ENCODE measurements at regions not wholly inside any gene's neighbourhood (a gene's known extent, or its start where the extent isn't known, plus 50 kb on each side); places are given as distances from the start of the nearest gene placed in this dataset.

GRCh38 chr21:18705971-18706370, 302.4 kb upstream of the TMPRSS15 start:
- H2BK12ac ChIP-seq (ENCODE audit: low read length in 2 of 2), result no peak overlapping the region
- H2AK5ac ChIP-seq (ENCODE audit: low read length, severe bottlenecking), result no peak overlapping the region
- WGBS, result 56% methylated on average over 3 of the region's 3 CpGs
- H3K18ac ChIP-seq (ENCODE audit: low read depth in 1 of 2, low read length in 2 of 2), result no peak overlapping the region
- no peak overlapping the region for H3K4me2 ChIP-seq (ENCODE audit: low read length, poor library complexity, severe bottlenecking)
- H4K91ac ChIP-seq (ENCODE audit: low read length), result no peak overlapping the region
- no peak overlapping the region for H2BK5ac ChIP-seq (ENCODE audit: low read depth, low read length, poor library complexity, severe bottlenecking)
- no peaks in the 10 kb centered on the region for H3K79me1 ChIP-seq (replicated peaks; ENCODE audit: low read length, poor library complexity, severe bottlenecking)
- no peak overlapping the region for H4K8ac ChIP-seq (ENCODE audit: low read length)
- no peaks in the 10 kb centered on the region for H3K4me1 ChIP-seq (ENCODE audit: control insufficient read depth, insufficient read depth, low read depth, low read length)
- H3K9me3 ChIP-seq (ENCODE audit: control insufficient read depth, low read length), result peaks cover under 1% of the 10 kb centered on the region
- H3K14ac ChIP-seq (ENCODE audit: low read length in 2 of 2), result no peak overlapping the region
- no peak overlapping the region for H2BK120ac ChIP-seq (ENCODE audit: low read depth, low read length)
- no peak overlapping the region for H3K27ac ChIP-seq (ENCODE audit: low read length, poor library complexity, severe bottlenecking)
- no peaks in the 10 kb centered on the region for H3K36me3 ChIP-seq (ENCODE audit: control insufficient read depth in 1 of 2, insufficient read depth in 2 of 2, low read depth in 1 of 2, low read length in 2 of 2)
- no peak for DNase-seq
- H3K27me3 ChIP-seq (ENCODE audit: control insufficient read depth in 1 of 2, insufficient read depth in 1 of 2, low read length in 2 of 2), result no peaks in the 10 kb centered on the region
- no peak overlapping the region for H2AFZ ChIP-seq (ENCODE audit: low read depth, low read length)
- no peak overlapping the region for H3K23ac ChIP-seq (ENCODE audit: low read length in 2 of 2)
- no peak overlapping the region for H3K9ac ChIP-seq (ENCODE audit: low read length)
- H3K4ac ChIP-seq (ENCODE audit: low read depth in 1 of 2, low read length in 2 of 2), result no peak overlapping the region
- no peak overlapping the region for H2BK15ac ChIP-seq (ENCODE audit: low read depth, poor library complexity, severe bottlenecking)
- H3K4me3 ChIP-seq (ENCODE audit: insufficient read depth in 1 of 2, low read depth in 1 of 2, low read length in 2 of 2), result no peak overlapping the region

DNA sequence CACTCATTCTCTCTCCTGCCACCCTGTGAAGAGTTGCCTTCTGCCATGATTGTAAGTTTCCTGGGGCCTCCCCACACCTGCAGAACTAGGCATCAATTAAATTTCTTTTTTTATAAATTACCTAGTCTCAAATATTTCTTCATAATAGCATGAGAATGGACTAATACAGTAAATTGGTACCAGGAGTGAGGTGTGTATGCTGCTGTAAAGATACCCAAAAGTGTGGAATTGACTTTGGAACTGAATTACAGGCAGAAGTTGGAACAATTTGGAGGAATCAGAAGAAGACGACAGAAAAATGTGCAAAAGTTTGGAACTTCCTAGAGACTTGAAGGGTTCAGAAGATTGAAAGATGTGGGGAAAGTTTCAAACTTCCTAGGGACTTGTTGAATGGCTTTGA, 308.1 kb upstream of the TMPRSS15 start:
- no peak overlapping the region for H3K4me3 ChIP-seq (ENCODE audit: insufficient read depth in 1 of 2, low read depth in 1 of 2, low read length in 2 of 2)
- no peak overlapping the region for H4K8ac ChIP-seq (ENCODE audit: low read length)
- H2BK5ac ChIP-seq (ENCODE audit: low read depth, low read length, poor library complexity, severe bottlenecking), result no peak overlapping the region
- no peak overlapping the region for H2BK15ac ChIP-seq (ENCODE audit: low read depth, poor library complexity, severe bottlenecking)
- no peak overlapping the region for H3K18ac ChIP-seq (ENCODE audit: low read depth in 1 of 2, low read length in 2 of 2)
- no peaks in the 10 kb centered on the region for H3K79me1 ChIP-seq (replicated peaks; ENCODE audit: low read length, poor library complexity, severe bottlenecking)
- H3K9me3 ChIP-seq (ENCODE audit: control insufficient read depth, low read length), result peaks cover 9% of the 10 kb centered on the region
- H3K4ac ChIP-seq (ENCODE audit: low read depth in 1 of 2, low read length in 2 of 2), result no peak overlapping the region
- H3K4me1 ChIP-seq (ENCODE audit: control insufficient read depth, insufficient read depth, low read depth, low read length), result no peaks in the 10 kb centered on the region
- 71% methylated on average over 1 of the region's 1 CpG for WGBS
- H2BK12ac ChIP-seq (ENCODE audit: low read length in 2 of 2), result no peak overlapping the region
- no peak overlapping the region for H2BK120ac ChIP-seq (ENCODE audit: low read depth, low read length)
- no peak overlapping the region for H3K23ac ChIP-seq (ENCODE audit: low read length in 2 of 2)
- DNase-seq, result no peak
- H4K91ac ChIP-seq (ENCODE audit: low read length), result no peak overlapping the region
- no peaks in the 10 kb centered on the region for H3K36me3 ChIP-seq (ENCODE audit: control insufficient read depth in 1 of 2, insufficient read depth in 2 of 2, low read depth in 1 of 2, low read length in 2 of 2)
- H2AK5ac ChIP-seq (ENCODE audit: low read length, severe bottlenecking), result no peak overlapping the region
- no peaks in the 10 kb centered on the region for H3K27me3 ChIP-seq (ENCODE audit: control insufficient read depth in 1 of 2, insufficient read depth in 1 of 2, low read length in 2 of 2)
- H3K9ac ChIP-seq (ENCODE audit: low read length), result no peak overlapping the region
- H3K4me2 ChIP-seq (ENCODE audit: low read length, poor library complexity, severe bottlenecking), result no peak overlapping the region
- H3K27ac ChIP-seq (ENCODE audit: low read length, poor library complexity, severe bottlenecking), result no peak overlapping the region
- H3K14ac ChIP-seq (ENCODE audit: low read length in 2 of 2), result no peak overlapping the region
- no peak overlapping the region for H2AFZ ChIP-seq (ENCODE audit: low read depth, low read length)

- no peak overlapping the region for H2BK12ac ChIP-seq (ENCODE audit: low read length in 2 of 2)
Observed at GRCh38 chr21:18715606-18716005, 312.0 kb upstream of the TMPRSS15 start.

GRCh38 chr21:18716578-18717138, 313.1 kb upstream of the TMPRSS15 start:
- 71% methylated on average over 1 of the region's 5 CpGs for WGBS
- no peak overlapping the region for H2BK5ac ChIP-seq (ENCODE audit: low read depth, low read length, poor library complexity, severe bottlenecking)
- no peak overlapping the region for H3K9ac ChIP-seq (ENCODE audit: low read length)

More at GRCh38 chr21:18715606-18716005, 312.0 kb upstream of the TMPRSS15 start:
- H4K91ac ChIP-seq (ENCODE audit: low read length), result no peak overlapping the region
- H3K9me3 ChIP-seq (ENCODE audit: control insufficient read depth, low read length), result peaks cover 9% of the 10 kb centered on the region
- no peaks in the 10 kb centered on the region for H3K4me1 ChIP-seq (ENCODE audit: control insufficient read depth, insufficient read depth, low read depth, low read length)
- H3K4me2 ChIP-seq (ENCODE audit: low read length, poor library complexity, severe bottlenecking), result no peak overlapping the region
- H3K36me3 ChIP-seq (ENCODE audit: control insufficient read depth in 1 of 2, insufficient read depth in 2 of 2, low read depth in 1 of 2, low read length in 2 of 2), result no peaks in the 10 kb centered on the region
- no peaks in the 10 kb centered on the region for H3K79me1 ChIP-seq (replicated peaks; ENCODE audit: low read length, poor library complexity, severe bottlenecking)
- no peak overlapping the region for H3K23ac ChIP-seq (ENCODE audit: low read length in 2 of 2)
- no peak overlapping the region for H2BK5ac ChIP-seq (ENCODE audit: low read depth, low read length, poor library complexity, severe bottlenecking)
- H3K18ac ChIP-seq (ENCODE audit: low read depth in 1 of 2, low read length in 2 of 2), result no peak overlapping the region
- 74% methylated on average over 2 of the region's 3 CpGs for WGBS
- H3K27ac ChIP-seq (ENCODE audit: low read length, poor library complexity, severe bottlenecking), result no peak overlapping the region
- H3K14ac ChIP-seq (ENCODE audit: low read length in 2 of 2), result no peak overlapping the region
- H4K8ac ChIP-seq (ENCODE audit: low read length), result no peak overlapping the region
- H2AFZ ChIP-seq (ENCODE audit: low read depth, low read length), result no peak overlapping the region
- H3K4me3 ChIP-seq (ENCODE audit: insufficient read depth in 1 of 2, low read depth in 1 of 2, low read length in 2 of 2), result no peak overlapping the region
- no peak overlapping the region for H2BK15ac ChIP-seq (ENCODE audit: low read depth, poor library complexity, severe bottlenecking)
- DNase-seq, result no peak
- no peak overlapping the region for H2BK120ac ChIP-seq (ENCODE audit: low read depth, low read length)
- no peak overlapping the region for H2AK5ac ChIP-seq (ENCODE audit: low read length, severe bottlenecking)
- H3K4ac ChIP-seq (ENCODE audit: low read depth in 1 of 2, low read length in 2 of 2), result no peak overlapping the region
- no peak overlapping the region for H3K9ac ChIP-seq (ENCODE audit: low read length)
- H3K27me3 ChIP-seq (ENCODE audit: control insufficient read depth in 1 of 2, insufficient read depth in 1 of 2, low read length in 2 of 2), result no peaks in the 10 kb centered on the region

More at GRCh38 chr21:18716578-18717138, 313.1 kb upstream of the TMPRSS15 start:
- H3K36me3 ChIP-seq (ENCODE audit: control insufficient read depth in 1 of 2, insufficient read depth in 2 of 2, low read depth in 1 of 2, low read length in 2 of 2), result no peaks in the 10 kb centered on the region
- H3K4me3 ChIP-seq (ENCODE audit: insufficient read depth in 1 of 2, low read depth in 1 of 2, low read length in 2 of 2), result no peak overlapping the region
- no peak overlapping the region for H3K23ac ChIP-seq (ENCODE audit: low read length in 2 of 2)
- no peaks in the 10 kb centered on the region for H3K79me1 ChIP-seq (replicated peaks; ENCODE audit: low read length, poor library complexity, severe bottlenecking)
- no peak overlapping the region for H4K8ac ChIP-seq (ENCODE audit: low read length)
- no peak overlapping the region for H2BK120ac ChIP-seq (ENCODE audit: low read depth, low read length)
- peaks cover 5% of the 10 kb centered on the region for H3K9me3 ChIP-seq (ENCODE audit: control insufficient read depth, low read length)
- H3K4me1 ChIP-seq (ENCODE audit: control insufficient read depth, insufficient read depth, low read depth, low read length), result no peaks in the 10 kb centered on the region
- H2BK15ac ChIP-seq (ENCODE audit: low read depth, poor library complexity, severe bottlenecking), result no peak overlapping the region
- H2AFZ ChIP-seq (ENCODE audit: low read depth, low read length), result no peak overlapping the region
- H3K14ac ChIP-seq (ENCODE audit: low read length in 2 of 2), result no peak overlapping the region
- H3K4ac ChIP-seq (ENCODE audit: low read depth in 1 of 2, low read length in 2 of 2), result no peak overlapping the region
- no peak for DNase-seq
- no peak overlapping the region for H4K91ac ChIP-seq (ENCODE audit: low read length)
- H3K27me3 ChIP-seq (ENCODE audit: control insufficient read depth in 1 of 2, insufficient read depth in 1 of 2, low read length in 2 of 2), result no peaks in the 10 kb centered on the region
- no peak overlapping the region for H3K27ac ChIP-seq (ENCODE audit: low read length, poor library complexity, severe bottlenecking)
- H2AK5ac ChIP-seq (ENCODE audit: low read length, severe bottlenecking), result no peak overlapping the region
- no peak overlapping the region for H3K18ac ChIP-seq (ENCODE audit: low read depth in 1 of 2, low read length in 2 of 2)
- H3K4me2 ChIP-seq (ENCODE audit: low read length, poor library complexity, severe bottlenecking), result no peak overlapping the region
- H2BK12ac ChIP-seq (ENCODE audit: low read length in 2 of 2), result no peak overlapping the region

All from mesenchymal stem cell (in vitro differentiated cells and primary cell).